SJCRH30 (cell line): ENCODE measurements at regions not wholly inside any gene's neighbourhood (a gene's known extent, or its start where the extent isn't known, plus 50 kb on each side); places are given as distances from the start of the nearest gene placed in this dataset.
A peak's percentile ranks its signal among the peaks of the same experiment; 100 is the strongest.
"Not testable (repeated sequence)": the region's sequence is repeated elsewhere in the genome, so short reads cannot be mapped to it uniquely, and the experiment has no call there.

ENCODE experiments used
- DNase-seq, 2 experiments: peaks; one replicate each; pipeline ENCODE4 v3.0.0-alpha.2; 2015 to 2020
- H3K27ac ChIP-seq: fragments of 250-450 bp; sonication (Bioruptor Pico); 2 replicates; pipeline ENCODE4 v1.5.1; 2020; ENCODE audit warnings: mild to moderate bottlenecking, moderate library complexity
- H3K27me3 ChIP-seq: fragments of 250-450 bp; sonication (Bioruptor Pico); 2 replicates; pipeline ENCODE4 v1.5.1; 2020; ENCODE audit warnings: mild to moderate bottlenecking, moderate library complexity
- H3K36me3 ChIP-seq: fragments of 250-450 bp; sonication (Bioruptor Pico); 2 replicates; pipeline ENCODE4 v1.5.1; 2020; ENCODE audit warnings: mild to moderate bottlenecking, moderate library complexity
- H3K4me1 ChIP-seq: fragments of 250-450 bp; sonication (Bioruptor Pico); 2 replicates; pipeline ENCODE4 v1.5.1; 2020; ENCODE audit warnings: mild to moderate bottlenecking, moderate library complexity
- H3K4me3 ChIP-seq: fragments of 250-450 bp; sonication (Bioruptor Pico); 2 replicates; pipeline ENCODE4 v1.5.1; 2020; ENCODE audit warnings: mild to moderate bottlenecking, moderate library complexity
- H3K9me3 ChIP-seq: fragments of 250-450 bp; sonication (Bioruptor Pico); replicated peaks from 2 replicates; pipeline ENCODE4 v1.5.1; 2020; ENCODE audit warnings: mild to moderate bottlenecking, moderate library complexity

DNA sequence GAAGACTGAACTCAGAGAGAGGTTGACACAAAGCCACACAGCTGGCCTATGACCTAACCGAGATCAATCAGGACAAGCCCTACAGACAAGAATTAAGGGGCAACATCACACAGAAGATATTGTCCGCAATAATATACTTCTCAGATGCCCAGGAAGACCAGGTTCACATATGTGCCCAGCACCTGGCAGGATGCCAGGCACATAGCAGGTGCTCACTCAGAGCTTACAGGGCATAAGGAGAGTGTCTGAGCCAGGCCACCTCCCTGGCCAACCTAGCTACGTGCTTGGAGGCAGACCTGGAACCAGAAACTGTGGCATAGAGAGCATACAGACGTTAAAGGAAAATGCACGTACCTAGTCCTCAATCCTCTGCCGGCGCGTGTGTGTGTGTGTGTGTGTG, 87.0 kb upstream of the LRFN2 start:
- peak in 1 of 2 experiments; percentile 9 for DNase-seq
- H3K36me3 ChIP-seq = no peaks in the 10 kb centered on the region
- H3K9me3 ChIP-seq = no peaks in the 10 kb centered on the region
- no peaks in the 10 kb centered on the region; the same call in 1 of the 2 replicates for H3K27me3 ChIP-seq
- no peak overlapping the region for H3K4me3 ChIP-seq
- H3K4me1 ChIP-seq = no peaks in the 10 kb centered on the region; the same call in 1 of the 2 replicates
- no peak overlapping the region for H3K27ac ChIP-seq

DNA sequence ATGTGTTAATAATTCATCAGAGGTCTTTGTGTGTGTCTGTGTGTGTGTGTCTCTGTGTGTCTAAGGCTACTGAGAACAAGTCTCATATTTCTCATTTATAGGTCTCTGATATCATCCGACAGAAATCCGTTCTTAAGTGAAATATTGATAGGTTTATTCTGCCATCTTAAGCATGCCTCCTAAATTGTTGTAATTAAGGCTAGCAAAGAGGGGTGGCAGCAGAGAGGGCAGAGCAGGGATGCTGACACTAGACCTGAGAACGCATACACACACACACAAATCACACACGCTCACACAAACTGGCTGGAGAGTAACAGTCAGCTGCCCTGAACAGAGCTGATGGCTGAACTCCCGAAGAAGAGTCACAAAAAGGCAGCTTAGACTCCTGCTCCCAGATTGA, 84.9 kb upstream of the LRFN2 start:
- H3K4me3 ChIP-seq = no peak overlapping the region

GRCh38 chr6:40671694-40672050, 84.5 kb upstream of the LRFN2 start:
- Histone ChIP-seq H3K4me3 (no peak overlapping the region), H3K27ac (no peak overlapping the region), H3K9me3 (no peaks in the 10 kb centered on the region), H3K36me3 (no peaks in the 10 kb centered on the region), H3K4me1 (no peaks in the 10 kb centered on the region; the same call in 1 of the 2 replicates), H3K27me3 (no peaks in the 10 kb centered on the region)
- DNase-seq = no peak

More for the DNA sequence above, 84.9 kb upstream of the LRFN2 start:
- DNase-seq = no peak
- Histone ChIP-seq H3K27ac (no peak overlapping the region), H3K36me3 (no peaks in the 10 kb centered on the region), H3K4me1 (no peaks in the 10 kb centered on the region; the same call in 1 of the 2 replicates), H3K9me3 (no peaks in the 10 kb centered on the region), H3K27me3 (no peaks in the 10 kb centered on the region)

- no peaks in the 10 kb centered on the region for H3K27me3 ChIP-seq
- no peak for DNase-seq
- H3K27ac ChIP-seq = no peak overlapping the region
- H3K4me3 ChIP-seq = no peak overlapping the region
- no peaks in the 10 kb centered on the region for H3K9me3 ChIP-seq
- H3K36me3 ChIP-seq = no peaks in the 10 kb centered on the region
- no peaks in the 10 kb centered on the region; the same call in 1 of the 2 replicates for H3K4me1 ChIP-seq
Measured at GRCh38 chr6:40671001-40671693, 84.0 kb upstream of the LRFN2 start.

- no peaks in the 10 kb centered on the region for H3K27me3 ChIP-seq
- no peaks in the 10 kb centered on the region for H3K9me3 ChIP-seq
- H3K36me3 ChIP-seq = no peaks in the 10 kb centered on the region
- no peak overlapping the region for H3K27ac ChIP-seq
- H3K4me1 ChIP-seq = no peaks in the 10 kb centered on the region; the same call in 1 of the 2 replicates
- DNase-seq = no peak
- H3K4me3 ChIP-seq = no peak overlapping the region
Measured at GRCh38 chr6:40669343-40669742, 82.2 kb upstream of the LRFN2 start.

GRCh38 chr6:40668203-40668602, 81.0 kb upstream of the LRFN2 start:
- no peaks in the 10 kb centered on the region for H3K9me3 ChIP-seq
- H3K27me3 ChIP-seq = no peaks in the 10 kb centered on the region
- H3K36me3 ChIP-seq = no peaks in the 10 kb centered on the region
- DNase-seq = no peak
- no peak overlapping the region for H3K4me3 ChIP-seq
- H3K4me1 ChIP-seq = no peaks in the 10 kb centered on the region; the same call in 1 of the 2 replicates
- no peak overlapping the region for H3K27ac ChIP-seq

DNA sequence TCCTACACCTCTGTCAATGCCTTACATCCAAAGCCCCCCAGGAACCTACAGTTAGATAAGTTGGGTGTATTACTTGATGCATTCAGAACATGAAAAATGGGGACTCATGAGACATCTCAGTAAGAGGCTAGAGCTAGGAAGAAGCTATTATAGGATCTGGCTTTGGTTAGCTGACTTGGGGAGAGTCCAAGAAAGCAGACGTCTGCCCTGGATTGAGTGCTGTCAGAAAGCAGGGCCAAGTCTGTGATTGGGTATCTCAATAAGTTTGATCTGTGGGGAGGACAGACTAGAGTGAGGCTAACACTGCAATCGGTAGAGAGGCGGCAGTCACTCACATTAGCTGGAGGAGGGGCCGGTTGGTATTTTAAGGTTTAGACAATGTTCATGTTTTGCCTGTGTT, 79.4 kb upstream of the LRFN2 start:
- H3K27ac ChIP-seq = no peak overlapping the region
- DNase-seq = no peak
- no peaks in the 10 kb centered on the region for H3K36me3 ChIP-seq
- H3K27me3 ChIP-seq = no peaks in the 10 kb centered on the region
- H3K9me3 ChIP-seq = no peaks in the 10 kb centered on the region
- no peak overlapping the region for H3K4me3 ChIP-seq
- no peaks in the 10 kb centered on the region; the same call in 1 of the 2 replicates for H3K4me1 ChIP-seq

- Histone ChIP-seq H3K27ac (no peak overlapping the region), H3K4me3 (no peak overlapping the region), H3K9me3 (no peaks in the 10 kb centered on the region), H3K27me3 (no peaks in the 10 kb centered on the region), H3K4me1 (no peaks in the 10 kb centered on the region), H3K36me3 (no peaks in the 10 kb centered on the region)
- DNase-seq = peak; percentile 40 to 54
Measured at GRCh38 chr6:40661726-40662125, 74.6 kb upstream of the LRFN2 start.

GRCh38 chr6:40656772-40657171, 69.6 kb upstream of the LRFN2 start:
- H3K4me3 ChIP-seq, DNase-seq, H3K27ac ChIP-seq, H3K36me3 ChIP-seq, H3K27me3 ChIP-seq, H3K4me1 ChIP-seq, H3K9me3 ChIP-seq: not testable (repeated sequence)

GRCh38 chr6:40654828-40655227, 67.7 kb upstream of the LRFN2 start:
- Histone ChIP-seq H3K4me3 (no peak overlapping the region), H3K36me3 (no peaks in the 10 kb centered on the region), H3K27ac (no peak overlapping the region), H3K4me1 (no peaks in the 10 kb centered on the region), H3K9me3 (no peaks in the 10 kb centered on the region), H3K27me3 (no peaks in the 10 kb centered on the region)
- no peak for DNase-seq

GRCh38 chr6:40645043-40645442, 57.9 kb upstream of the LRFN2 start:
- Histone ChIP-seq H3K36me3 (no peaks in the 10 kb centered on the region), H3K4me1 (no peaks in the 10 kb centered on the region), H3K27ac (no peak overlapping the region), H3K27me3 (no peaks in the 10 kb centered on the region; the same call in 1 of the 2 replicates), H3K9me3 (no peaks in the 10 kb centered on the region), H3K4me3 (no peak overlapping the region)
- no peak for DNase-seq

DNA sequence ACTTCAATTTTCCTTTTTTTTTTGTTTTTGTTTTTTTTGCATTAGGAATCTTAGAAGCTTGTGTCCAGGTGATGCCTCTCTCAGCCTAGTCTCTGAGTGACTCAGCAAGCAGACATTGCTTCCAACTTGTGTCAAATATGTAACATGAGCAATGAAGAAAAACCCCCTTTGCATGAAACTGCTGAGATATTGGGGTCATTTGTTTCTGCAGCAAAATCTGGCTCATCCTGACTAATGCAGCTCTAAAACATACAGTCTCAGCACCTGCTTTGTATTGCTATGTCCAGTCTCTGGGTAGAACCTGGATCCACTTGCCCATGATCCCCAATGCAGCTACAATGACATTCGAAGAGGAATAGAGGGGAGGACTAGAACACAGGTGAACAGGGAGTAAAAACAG, 55.7 kb upstream of the LRFN2 start:
- Histone ChIP-seq H3K27ac (no peak overlapping the region), H3K36me3 (no peaks in the 10 kb centered on the region), H3K4me1 (no peaks in the 10 kb centered on the region), H3K9me3 (no peaks in the 10 kb centered on the region), H3K4me3 (no peak overlapping the region), H3K27me3 (no peaks in the 10 kb centered on the region; the same call in 1 of the 2 replicates)
- no peak for DNase-seq

DNA sequence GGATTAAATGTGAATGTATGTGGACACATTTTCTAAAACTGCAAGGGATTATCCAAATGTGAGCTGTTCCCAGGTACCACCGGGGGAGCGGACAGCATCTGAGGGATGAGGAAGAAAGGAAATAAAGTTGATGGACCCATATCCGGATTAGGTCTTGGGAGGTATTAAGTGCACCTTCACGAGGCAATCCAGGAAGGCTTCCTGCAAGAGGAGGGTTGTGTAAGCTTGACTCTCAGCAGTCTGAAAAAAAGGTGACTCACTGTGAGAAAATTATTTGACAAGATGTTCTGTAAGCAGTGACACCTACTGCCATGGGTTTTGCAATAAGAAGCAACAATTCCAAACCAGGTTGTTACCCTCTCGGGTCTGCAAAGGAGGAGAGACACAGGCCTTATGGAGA, 55.0 kb upstream of the LRFN2 start:
- Histone ChIP-seq H3K9me3 (no peaks in the 10 kb centered on the region), H3K36me3 (no peaks in the 10 kb centered on the region), H3K4me3 (no peak overlapping the region), H3K27me3 (no peaks in the 10 kb centered on the region; the same call in 1 of the 2 replicates), H3K4me1 (no peaks in the 10 kb centered on the region), H3K27ac (no peak overlapping the region)
- DNase-seq = no peak

- Histone ChIP-seq H3K27me3 (no peaks in the 10 kb centered on the region), H3K27ac (no peak overlapping the region)
- no peak for DNase-seq
Measured at GRCh38 chr6:40640599-40641227, 53.5 kb upstream of the LRFN2 start.

More at GRCh38 chr6:40640599-40641227, 53.5 kb upstream of the LRFN2 start:
- H3K36me3 ChIP-seq = no peaks in the 10 kb centered on the region
- no peaks in the 10 kb centered on the region for H3K9me3 ChIP-seq
- H3K4me3 ChIP-seq = no peak overlapping the region
- no peaks in the 10 kb centered on the region for H3K4me1 ChIP-seq
